B cell (primary cell): ENCODE measurements at regions not wholly inside any gene's neighbourhood (a gene's known extent, or its start where the extent isn't known, plus 50 kb on each side); places are given as distances from the start of the nearest gene placed in this dataset.

Source experiments
- EZH2 ChIP-seq: IDR thresholded peaks from 2 replicates; pipeline ENCODE4 v1.6.1; 2012; ENCODE audit warnings: borderline replicate concordance, low read depth, mild to moderate bottlenecking, moderate library complexity, low read length; ENCODE audit not compliant: insufficient read depth, poor library complexity, severe bottlenecking
- TF ChIP-seq, protein P1 (sequence below): fragments of 200-600 bp; IDR thresholded peaks from one replicate; pipeline ENCODE4 v1.8.0; 2022; ENCODE audit warnings: antibody characterized with exemption, mild to moderate bottlenecking

GRCh38 chr5:42929871-42930270, 110.2 kb downstream of the ANXA2R start:
- TF ChIP-seq, protein P1, sequence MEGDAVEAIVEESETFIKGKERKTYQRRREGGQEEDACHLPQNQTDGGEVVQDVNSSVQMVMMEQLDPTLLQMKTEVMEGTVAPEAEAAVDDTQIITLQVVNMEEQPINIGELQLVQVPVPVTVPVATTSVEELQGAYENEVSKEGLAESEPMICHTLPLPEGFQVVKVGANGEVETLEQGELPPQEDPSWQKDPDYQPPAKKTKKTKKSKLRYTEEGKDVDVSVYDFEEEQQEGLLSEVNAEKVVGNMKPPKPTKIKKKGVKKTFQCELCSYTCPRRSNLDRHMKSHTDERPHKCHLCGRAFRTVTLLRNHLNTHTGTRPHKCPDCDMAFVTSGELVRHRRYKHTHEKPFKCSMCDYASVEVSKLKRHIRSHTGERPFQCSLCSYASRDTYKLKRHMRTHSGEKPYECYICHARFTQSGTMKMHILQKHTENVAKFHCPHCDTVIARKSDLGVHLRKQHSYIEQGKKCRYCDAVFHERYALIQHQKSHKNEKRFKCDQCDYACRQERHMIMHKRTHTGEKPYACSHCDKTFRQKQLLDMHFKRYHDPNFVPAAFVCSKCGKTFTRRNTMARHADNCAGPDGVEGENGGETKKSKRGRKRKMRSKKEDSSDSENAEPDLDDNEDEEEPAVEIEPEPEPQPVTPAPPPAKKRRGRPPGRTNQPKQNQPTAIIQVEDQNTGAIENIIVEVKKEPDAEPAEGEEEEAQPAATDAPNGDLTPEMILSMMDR = no peak
- no peak for TF ChIP-seq EZH2
